B cell (primary cell): ENCODE measurements at regions not wholly inside any gene's neighbourhood (a gene's known extent, or its start where the extent isn't known, plus 50 kb on each side); places are given as distances from the start of the nearest gene placed in this dataset.

Experiments
- ATAC-seq: fragments of 200-7000 bp; cut with Tn5 transposase; one replicate; pipeline ENCODE4 v1.10.0; 2021; ENCODE audit warnings: low read depth, mild to moderate bottlenecking, moderate number of reproducible peaks, moderate library complexity
- CTCF ChIA-PET: fragments of 350-600 bp; sonication (Branson Sonifier 250); formaldehyde crosslinking; loops from one replicate; lab custom pipeline; 2021; ENCODE audit warnings: antibody characterized with exemption, inconsistent platforms; lab: Charles Lee
- POLR2A ChIA-PET: fragments of 350-600 bp; sonication (Branson Sonifier 250); formaldehyde crosslinking; loops from one replicate; lab custom pipeline; 2021; ENCODE audit warnings: antibody characterized with exemption; lab: Charles Lee
- DNase-seq: peaks from one replicate; pipeline ENCODE4 v3.0.0; 2013
- H2AFZ ChIP-seq: 2 replicates; pipeline ENCODE4 v1.6.1; 2012; ENCODE audit warnings: mild to moderate bottlenecking, low read depth, low read length; ENCODE audit not compliant: insufficient read depth, poor library complexity, severe bottlenecking
- H3K27ac ChIP-seq, 2 donors: 1 replicate in 1 of 2; 2 replicates in 1 of 2; pipeline ENCODE4 v1.5.1; 2012 to 2013; ENCODE audit warnings: low read length in 2 of 2, mild to moderate bottlenecking in 2 of 2, moderate library complexity in 1 of 2
- H3K27me3 ChIP-seq, 4 experiments: fragments of 200-600 bp in 1 of 4; sonication (generic) in 1 of 4; replicated peaks in 1 of 4; 1 replicate in 2 of 4; 2 replicates in 2 of 4; pipeline versions ENCODE4 v1.6.1 to v1.7.0; 2013 to 2016; ENCODE audit warnings: low read length in 3 of 4, mild to moderate bottlenecking in 2 of 4, mixed read lengths in 1 of 4, moderate library complexity in 1 of 4; ENCODE audit not compliant: insufficient read depth in 4 of 4, control insufficient read depth in 3 of 4; ENCODE audit errors: control extremely low read depth in 1 of 4
- H3K36me3 ChIP-seq, 2 experiments: replicated peaks in 1 of 2; 1 replicate in 1 of 2; 2 replicates in 1 of 2; pipeline versions ENCODE4 v1.6.1 to v1.7.1; 2013; ENCODE audit warnings: low read length in 1 of 2; ENCODE audit not compliant: insufficient read depth in 2 of 2, control insufficient read depth in 1 of 2; ENCODE audit errors: control extremely low read depth in 1 of 2, extremely low read depth in 1 of 2
- H3K4me1 ChIP-seq, 2 donors: fragments of 200-600 bp in 1 of 2; sonication (generic) in 1 of 2; 1 replicate in 1 of 2; 2 replicates in 1 of 2; pipeline versions ENCODE4 v1.5.1 to v1.6.1; 2013 to 2017; ENCODE audit warnings: low read length in 2 of 2; ENCODE audit not compliant: control insufficient read depth in 2 of 2, insufficient read depth in 2 of 2
- H3K4me2 ChIP-seq: replicated peaks from 2 replicates; pipeline ENCODE3; 2012; ENCODE audit warnings: mild to moderate bottlenecking, low read depth, low read length; ENCODE audit not compliant: poor library complexity, severe bottlenecking
- H3K4me3 ChIP-seq, 5 experiments: fragments of 200-600 bp in 1 of 5; sonication (generic) in 1 of 5; 1 replicate in 3 of 5; 2 replicates in 2 of 5; pipeline versions ENCODE4 v1.5.1 to v1.7.0; 2011 to 2016; ENCODE audit warnings: low read length in 4 of 5, mild to moderate bottlenecking in 4 of 5, low read depth in 2 of 5, control low read depth in 1 of 5, moderate library complexity in 1 of 5; ENCODE audit not compliant: insufficient read depth in 1 of 5; ENCODE audit errors: control extremely low read depth in 1 of 5, extremely low read depth in 1 of 5
- H3K79me2 ChIP-seq: fragments of 200-600 bp; sonication (generic); one replicate; pipeline ENCODE4 v1.6.0; 2016; ENCODE audit warnings: low read length; ENCODE audit not compliant: control insufficient read depth, insufficient read depth
- H3K9ac ChIP-seq: fragments of 200-600 bp; sonication (generic); 2 replicates; pipeline ENCODE4 v1.6.1; 2017; ENCODE audit warnings: mild to moderate bottlenecking, low read length, moderate library complexity
- H3K9me3 ChIP-seq, 3 donors: one replicate each; pipeline versions ENCODE4 v1.6.1 to v1.7.1; 2013; ENCODE audit warnings: low read length in 2 of 3; ENCODE audit not compliant: control insufficient read depth in 2 of 3, insufficient read depth in 1 of 3; ENCODE audit errors: control extremely low read depth in 1 of 3
- H4K20me1 ChIP-seq: 2 replicates; pipeline ENCODE4 v1.6.0; 2012; ENCODE audit warnings: mild to moderate bottlenecking, low read length; ENCODE audit not compliant: insufficient read depth, control insufficient read depth, poor library complexity, severe bottlenecking
- H3K27ac Mint-ChIP-seq: one replicate; pipeline ENCODE4 v1.8.0; 2021; ENCODE audit warnings: mixed read lengths
- H3K27me3 Mint-ChIP-seq: one replicate; pipeline ENCODE4 v1.8.0; 2021; ENCODE audit warnings: mixed read lengths
- H3K4me1 Mint-ChIP-seq: one replicate; pipeline ENCODE4 v1.8.0; 2021; ENCODE audit warnings: mixed read lengths
- H3K4me3 Mint-ChIP-seq: one replicate; pipeline ENCODE4 v1.8.0; 2021; ENCODE audit warnings: mixed read lengths
- H3K9me3 Mint-ChIP-seq: one replicate; pipeline ENCODE4 v1.8.0; 2022; ENCODE audit warnings: mixed read lengths; ENCODE audit not compliant: insufficient read depth
- CTCF ChIP-seq: fragments of 200-600 bp; IDR thresholded peaks from one replicate; pipeline ENCODE4 v1.8.0; 2022; ENCODE audit warnings: antibody characterized with exemption, mild to moderate bottlenecking
- EZH2 ChIP-seq: IDR thresholded peaks from 2 replicates; pipeline ENCODE4 v1.6.1; 2012; ENCODE audit warnings: borderline replicate concordance, low read depth, mild to moderate bottlenecking, moderate library complexity, low read length; ENCODE audit not compliant: insufficient read depth, poor library complexity, severe bottlenecking
- WGBS: methylation state at CpG from one replicate; pipeline ENCODE4 v1.1.5; 2013; ENCODE audit warnings: missing lambda C conversion rate; ENCODE audit not compliant: insufficient coverage; 5-methylcytosine and 5-hydroxymethylcytosine counted together
- intact Hi-C: fragments of 100-400 bp; cut with micrococcal nuclease; formaldehyde crosslinking; loops from one replicate; pipeline ENCODE4 v1.10.0; 2022

GRCh38 chr2:153584244-153584643, 105.7 kb upstream of the RPRM start:
- Mint-ChIP-seq H3K27me3 (no peaks in the 10 kb centered on the region), H3K4me3 (no peak overlapping the region), H3K4me1 (no peaks in the 10 kb centered on the region), H3K27ac (no peak overlapping the region), H3K9me3 (peaks cover 7% of the 10 kb centered on the region)
- no peak overlapping the region for H3K4me3 ChIP-seq
- H3K27ac ChIP-seq = no peak overlapping the region
- no peaks in the 10 kb centered on the region for H4K20me1 ChIP-seq
- POLR2A ChIA-PET = no interaction called here
- ATAC-seq (no peak), DNase-seq (no peak)
- H3K27me3 ChIP-seq = no peaks in the 10 kb centered on the region
- no peaks in the 10 kb centered on the region for H3K79me2 ChIP-seq
- no peak overlapping the region for H2AFZ ChIP-seq
- intact Hi-C loops = no loop called here
- H3K4me2 ChIP-seq = no peak overlapping the region
- no peaks in the 10 kb centered on the region for H3K4me1 ChIP-seq
- peaks cover 0 to 22% (median 2%) of the 10 kb centered on the region in 3 donors for H3K9me3 ChIP-seq
- H3K36me3 ChIP-seq = no peaks in the 10 kb centered on the region
- CTCF ChIA-PET = no interaction called here
- WGBS = 48% methylated on average over 2 of the region's 2 CpGs
- no peak overlapping the region for H3K9ac ChIP-seq
- TF ChIP-seq CTCF (no peak), EZH2 (no peak)

- Histone ChIP-seq H3K9me3 (peaks cover 0 to 28% (median 2%) of the 10 kb centered on the region in 3 donors), H3K9ac (no peak overlapping the region), H3K27ac (no peak overlapping the region), H3K4me2 (no peak overlapping the region), H4K20me1 (no peaks in the 10 kb centered on the region), H3K4me3 (no peak overlapping the region), H2AFZ (no peak overlapping the region), H3K79me2 (no peaks in the 10 kb centered on the region), H3K27me3 (no peaks in the 10 kb centered on the region), H3K4me1 (no peaks in the 10 kb centered on the region), H3K36me3 (no peaks in the 10 kb centered on the region)
- ChIA-PET POLR2A (no interaction called here), CTCF (no interaction called here)
- H3K4me1 Mint-ChIP-seq = no peaks in the 10 kb centered on the region
- no peak overlapping the region for H3K4me3 Mint-ChIP-seq
- no peaks in the 10 kb centered on the region for H3K27me3 Mint-ChIP-seq
- peaks cover 11% of the 10 kb centered on the region for H3K9me3 Mint-ChIP-seq
- TF ChIP-seq CTCF (no peak), EZH2 (no peak)
- H3K27ac Mint-ChIP-seq = no peak overlapping the region
- ATAC-seq (no peak), DNase-seq (no peak)
- intact Hi-C loops = no loop called here
These were observed 109.8 kb upstream of the RPRM start for GRCh38 chr2:153588408-153588807.
